Mucosa of descending colon (tissue), 3 donors: ENCODE measurements at regions not wholly inside any gene's neighbourhood (a gene's known extent, or its start where the extent isn't known, plus 50 kb on each side); places are given as distances from the start of the nearest gene placed in this dataset.

Experiments
- ATAC-seq: fragments of 200-7000 bp; cut with Tn5 transposase; one replicate; pipeline ENCODE4 v1.9.1; 2020; ENCODE audit warnings: mild to moderate bottlenecking, moderate library complexity
- DNase-seq, 3 donors: peaks; one replicate each; pipeline ENCODE4 v3.0.0-alpha.2; 2020
- H3K36me3 ChIP-seq: fragments of 200-600 bp; one replicate; pipeline ENCODE4 v1.8.0; 2021; ENCODE audit warnings: low read depth, mild to moderate bottlenecking
- H3K4me1 ChIP-seq: fragments of 200-600 bp; one replicate; pipeline ENCODE4 v1.8.0; 2021; ENCODE audit warnings: low read depth, mild to moderate bottlenecking
- H3K4me3 ChIP-seq: fragments of 200-600 bp; one replicate; pipeline ENCODE4 v1.8.0; 2021; ENCODE audit warnings: mild to moderate bottlenecking
- H3K9me3 ChIP-seq: fragments of 200-600 bp; one replicate; pipeline ENCODE4 v1.8.0; 2021; ENCODE audit warnings: mild to moderate bottlenecking
- intact Hi-C, 2 donors: fragments of 100-400 bp; cut with DNase I in 1 of 2; cut with micrococcal nuclease in 1 of 2; formaldehyde crosslinking; loops; one replicate each; pipeline versions ENCODE4 v1.11.0 to v1.11.1; 2022; cut with DNase I, micrococcal nuclease
- TF ChIP-seq, protein P1 (sequence below): fragments of 200-600 bp; IDR thresholded peaks from one replicate; pipeline ENCODE4 v1.8.0; 2022; ENCODE audit warnings: antibody characterized with exemption, mild to moderate bottlenecking
- donor health status: DM: no; HTN: no; CAD: no; lungs with moderate emphysema.
- donor health status: DM: no; HTN: no; CAD: no.
- donor health status: DM: no; HTN: yes; CAD: no.

DNA sequence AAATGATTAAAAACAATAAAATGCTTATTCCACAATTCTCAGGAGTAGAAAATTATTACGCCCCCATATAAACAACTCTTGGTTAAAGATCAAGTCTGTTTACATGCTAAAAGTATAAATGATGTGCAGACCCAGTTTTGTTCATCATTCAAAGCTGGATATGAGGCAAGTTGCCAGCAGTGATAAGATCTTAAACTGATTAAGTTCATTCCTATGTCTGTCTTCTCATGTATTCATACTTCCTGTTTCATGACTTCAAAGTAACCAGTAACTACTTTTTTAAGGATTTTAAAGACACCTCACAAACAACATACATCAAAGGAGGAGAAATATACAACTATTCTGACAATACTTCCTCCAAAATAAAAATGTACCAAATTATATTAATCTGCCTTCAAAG is 55.0 kb upstream of the ARHGAP32 start:
- intact Hi-C loops, result no loop called here
- DNase-seq (no peak), ATAC-seq (no peak)
- H3K4me3 ChIP-seq, result no peak overlapping the region
- H3K9me3 ChIP-seq, result no peaks in the 10 kb centered on the region
- TF ChIP-seq, protein P1, sequence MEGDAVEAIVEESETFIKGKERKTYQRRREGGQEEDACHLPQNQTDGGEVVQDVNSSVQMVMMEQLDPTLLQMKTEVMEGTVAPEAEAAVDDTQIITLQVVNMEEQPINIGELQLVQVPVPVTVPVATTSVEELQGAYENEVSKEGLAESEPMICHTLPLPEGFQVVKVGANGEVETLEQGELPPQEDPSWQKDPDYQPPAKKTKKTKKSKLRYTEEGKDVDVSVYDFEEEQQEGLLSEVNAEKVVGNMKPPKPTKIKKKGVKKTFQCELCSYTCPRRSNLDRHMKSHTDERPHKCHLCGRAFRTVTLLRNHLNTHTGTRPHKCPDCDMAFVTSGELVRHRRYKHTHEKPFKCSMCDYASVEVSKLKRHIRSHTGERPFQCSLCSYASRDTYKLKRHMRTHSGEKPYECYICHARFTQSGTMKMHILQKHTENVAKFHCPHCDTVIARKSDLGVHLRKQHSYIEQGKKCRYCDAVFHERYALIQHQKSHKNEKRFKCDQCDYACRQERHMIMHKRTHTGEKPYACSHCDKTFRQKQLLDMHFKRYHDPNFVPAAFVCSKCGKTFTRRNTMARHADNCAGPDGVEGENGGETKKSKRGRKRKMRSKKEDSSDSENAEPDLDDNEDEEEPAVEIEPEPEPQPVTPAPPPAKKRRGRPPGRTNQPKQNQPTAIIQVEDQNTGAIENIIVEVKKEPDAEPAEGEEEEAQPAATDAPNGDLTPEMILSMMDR, result no peak
- peaks cover 2% of the 10 kb centered on the region for H3K4me1 ChIP-seq
- no peaks in the 10 kb centered on the region for H3K36me3 ChIP-seq

DNA sequence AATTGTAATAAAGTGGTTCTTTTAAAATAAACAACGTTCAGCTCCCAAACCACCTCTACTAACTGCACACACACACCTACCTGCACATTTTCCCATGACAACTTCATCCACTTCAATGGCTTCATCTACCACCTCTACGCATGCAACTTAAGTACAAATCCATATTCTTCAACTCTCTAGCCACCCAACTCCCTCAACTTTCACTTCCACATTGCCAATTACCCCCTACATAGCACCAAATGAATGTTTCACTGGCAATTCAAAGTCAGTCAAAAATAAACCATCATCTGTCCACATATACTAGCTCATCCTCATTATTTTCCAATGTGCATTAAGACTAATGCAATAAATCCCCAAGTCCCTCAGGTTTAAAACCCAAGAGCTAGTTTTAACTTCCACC is 50.7 kb upstream of the ARHGAP32 start:
- H3K36me3 ChIP-seq, result no peaks in the 10 kb centered on the region
- H3K9me3 ChIP-seq, result no peaks in the 10 kb centered on the region
- TF ChIP-seq, protein P1, result no peak
- H3K4me3 ChIP-seq, result no peak overlapping the region
- no peaks in the 10 kb centered on the region for H3K4me1 ChIP-seq
- DNase-seq, result no peak
- ATAC-seq, result no peak
- intact Hi-C loops, result no loop called here
